Mesenchymal stem cell (in vitro differentiated cells and primary cell): ENCODE measurements at regions not wholly inside any gene's neighbourhood (a gene's known extent, or its start where the extent isn't known, plus 50 kb on each side); places are given as distances from the start of the nearest gene placed in this dataset.

ENCODE experiments used
- DNase-seq: peaks from one replicate; pipeline ENCODE4 v3.0.0-alpha.2; 2013
- H2AFZ ChIP-seq: one replicate; pipeline ENCODE4 v1.6.1; 2013; ENCODE audit warnings: low read depth, mild to moderate bottlenecking, control low read depth, inconsistent platforms, low read length, moderate library complexity
- H2AK5ac ChIP-seq: 2 replicates; pipeline ENCODE4 v1.6.1; 2013; ENCODE audit warnings: low read length, moderate library complexity, mild to moderate bottlenecking, inconsistent platforms; ENCODE audit not compliant: severe bottlenecking
- H2BK120ac ChIP-seq: one replicate; pipeline ENCODE4 v1.6.1; 2013; ENCODE audit warnings: low read depth, mild to moderate bottlenecking, inconsistent platforms, low read length, moderate library complexity
- H2BK12ac ChIP-seq, 2 experiments: one replicate each; pipeline ENCODE4 v1.6.1; 2013; ENCODE audit warnings: inconsistent platforms in 2 of 2, low read length in 2 of 2, mild to moderate bottlenecking in 2 of 2, moderate library complexity in 2 of 2, control low read depth in 1 of 2
- H2BK15ac ChIP-seq: one replicate; pipeline ENCODE4 v1.6.1; 2013; ENCODE audit warnings: mild to moderate bottlenecking, low read depth, inconsistent platforms; ENCODE audit not compliant: poor library complexity, severe bottlenecking
- H2BK5ac ChIP-seq: 2 replicates; pipeline ENCODE4 v1.6.1; 2013; ENCODE audit warnings: low read depth, mild to moderate bottlenecking, low read length, control low read depth, inconsistent platforms; ENCODE audit not compliant: poor library complexity, severe bottlenecking
- H3K14ac ChIP-seq, 2 experiments: one replicate each; pipeline ENCODE4 v1.6.1; 2013; ENCODE audit warnings: inconsistent platforms in 2 of 2, low read length in 2 of 2, control low read depth in 1 of 2, mild to moderate bottlenecking in 1 of 2, moderate library complexity in 1 of 2
- H3K18ac ChIP-seq, 2 experiments: one replicate each; pipeline ENCODE4 v1.6.1; 2013; ENCODE audit warnings: inconsistent platforms in 2 of 2, low read length in 2 of 2, control low read depth in 1 of 2, low read depth in 1 of 2, mild to moderate bottlenecking in 1 of 2
- H3K23ac ChIP-seq, 2 experiments: one replicate each; pipeline ENCODE4 v1.6.1; 2013; ENCODE audit warnings: inconsistent platforms in 2 of 2, low read length in 2 of 2, mild to moderate bottlenecking in 2 of 2, moderate library complexity in 2 of 2, control low read depth in 1 of 2
- H3K27ac ChIP-seq: 2 replicates; pipeline ENCODE4 v1.5.1; 2013; ENCODE audit warnings: mild to moderate bottlenecking, moderate library complexity, low read length, control low read depth, inconsistent platforms; ENCODE audit not compliant: poor library complexity, severe bottlenecking
- H3K27me3 ChIP-seq, 2 experiments: 2 replicates each; pipeline versions ENCODE4 v1.6.1 to v1.7.0; 2013; ENCODE audit warnings: low read length in 2 of 2, mild to moderate bottlenecking in 2 of 2, moderate library complexity in 2 of 2, control low read depth in 1 of 2, inconsistent platforms in 1 of 2; ENCODE audit not compliant: control insufficient read depth in 1 of 2, insufficient read depth in 1 of 2
- H3K36me3 ChIP-seq, 2 experiments: 2 replicates each; pipeline versions ENCODE4 v1.6.1 to v1.7.0; 2013; ENCODE audit warnings: low read length in 2 of 2, control low read depth in 1 of 2, inconsistent platforms in 1 of 2, low read depth in 1 of 2, mild to moderate bottlenecking in 1 of 2; ENCODE audit not compliant: insufficient read depth in 2 of 2, control insufficient read depth in 1 of 2
- H3K4ac ChIP-seq, 2 experiments: one replicate each; pipeline ENCODE4 v1.6.1; 2013; ENCODE audit warnings: inconsistent platforms in 2 of 2, low read length in 2 of 2, mild to moderate bottlenecking in 2 of 2, moderate library complexity in 2 of 2, control low read depth in 1 of 2, low read depth in 1 of 2
- H3K4me1 ChIP-seq: 2 replicates; pipeline ENCODE4 v1.6.1; 2013; ENCODE audit warnings: low read depth, low read length, control low read depth; ENCODE audit not compliant: control insufficient read depth, insufficient read depth
- H3K4me2 ChIP-seq: 2 replicates; pipeline ENCODE4 v1.6.1; 2013; ENCODE audit warnings: low read length, mild to moderate bottlenecking, inconsistent platforms; ENCODE audit not compliant: poor library complexity, severe bottlenecking
- H3K4me3 ChIP-seq, 2 experiments: 2 replicates each; pipeline versions ENCODE4 v1.5.1 to v1.7.0; 2013; ENCODE audit warnings: low read length in 2 of 2, mild to moderate bottlenecking in 2 of 2, control low read depth in 1 of 2, low read depth in 1 of 2; ENCODE audit not compliant: insufficient read depth in 1 of 2
- H3K79me1 ChIP-seq: replicated peaks from 2 replicates; pipeline ENCODE4 v1.6.1; 2013; ENCODE audit warnings: mild to moderate bottlenecking, control low read depth, low read length, inconsistent platforms; ENCODE audit not compliant: poor library complexity, severe bottlenecking
- H3K9ac ChIP-seq: 2 replicates; pipeline ENCODE4 v1.7.0; 2013; ENCODE audit warnings: mild to moderate bottlenecking, low read length, moderate library complexity
- H3K9me3 ChIP-seq: 2 replicates; pipeline ENCODE4 v1.7.0; 2013; ENCODE audit warnings: mild to moderate bottlenecking, low read length; ENCODE audit not compliant: control insufficient read depth
- H4K8ac ChIP-seq: one replicate; pipeline ENCODE4 v1.6.1; 2013; ENCODE audit warnings: inconsistent platforms, mild to moderate bottlenecking, low read length, moderate library complexity
- H4K91ac ChIP-seq: one replicate; pipeline ENCODE4 v1.6.1; 2013; ENCODE audit warnings: mild to moderate bottlenecking, low read length, inconsistent platforms
- WGBS: methylation state at CpG from one replicate; pipeline ENCODE4 v1.1.7; 2013; ENCODE audit warnings: mixed read lengths; 5-methylcytosine and 5-hydroxymethylcytosine counted together

GRCh38 chrX:100484971-100485370, 74.9 kb upstream of the PCDH19 start:
- peaks cover 0 to 50% of the 10 kb centered on the region in 2 experiments for H3K27me3 ChIP-seq
- no peak overlapping the region for H4K8ac ChIP-seq
- H3K27ac ChIP-seq, result no peak overlapping the region
- H2BK12ac ChIP-seq, result no peak overlapping the region
- H2AK5ac ChIP-seq, result no peak overlapping the region
- no peak overlapping the region for H3K23ac ChIP-seq
- H3K4ac ChIP-seq, result no peak overlapping the region
- H3K36me3 ChIP-seq, result no peaks in the 10 kb centered on the region
- no peak overlapping the region for H4K91ac ChIP-seq
- no peak overlapping the region for H2BK120ac ChIP-seq
- H3K9ac ChIP-seq, result no peak overlapping the region
- no peak overlapping the region for H3K4me3 ChIP-seq
- WGBS, result 72% methylated on average over 1 of the region's 1 CpG
- no peak overlapping the region for H2AFZ ChIP-seq
- no peak overlapping the region for H3K18ac ChIP-seq
- H2BK15ac ChIP-seq, result no peak overlapping the region
- H3K4me1 ChIP-seq, result no peaks in the 10 kb centered on the region
- H2BK5ac ChIP-seq, result no peak overlapping the region
- H3K79me1 ChIP-seq, result no peaks in the 10 kb centered on the region
- no peaks in the 10 kb centered on the region for H3K9me3 ChIP-seq
- no peak for DNase-seq
- H3K14ac ChIP-seq, result no peak overlapping the region
- H3K4me2 ChIP-seq, result no peak overlapping the region

- Histone ChIP-seq H2BK120ac (no peak overlapping the region), H3K14ac (no peak overlapping the region), H2BK5ac (no peak overlapping the region), H3K79me1 (no peaks in the 10 kb centered on the region), H3K4me2 (no peak overlapping the region), H3K23ac (no peak overlapping the region), H3K4me1 (no peaks in the 10 kb centered on the region), H3K18ac (no peak overlapping the region), H3K27me3 (peaks cover 0 to 26% of the 10 kb centered on the region in 2 experiments), H3K9ac (no peak overlapping the region), H3K36me3 (no peaks in the 10 kb centered on the region), H2BK12ac (no peak overlapping the region), H2AK5ac (no peak overlapping the region), H3K27ac (no peak overlapping the region), H2AFZ (no peak overlapping the region), H3K4ac (no peak overlapping the region), H4K91ac (no peak overlapping the region), H4K8ac (no peak overlapping the region), H3K4me3 (no peak overlapping the region), H3K9me3 (no peaks in the 10 kb centered on the region), H2BK15ac (no peak overlapping the region)
- WGBS, result no CpG with 5 or more reads among the region's 1 CpG
- DNase-seq, result no peak
These were observed 69.3 kb upstream of the PCDH19 start for GRCh38 chrX:100479329-100479728.

- Histone ChIP-seq H3K4me2 (no peak overlapping the region), H3K36me3 (no peaks in the 10 kb centered on the region), H4K91ac (no peak overlapping the region), H3K4ac (no peak overlapping the region), H2AFZ (no peak overlapping the region), H2BK5ac (no peak overlapping the region), H3K9ac (no peak overlapping the region), H3K27ac (no peak overlapping the region), H2AK5ac (no peak overlapping the region), H2BK120ac (no peak overlapping the region), H3K4me1 (no peaks in the 10 kb centered on the region), H3K4me3 (peak overlapping the region in 1 of 2 experiments; percentile 32), H3K18ac (no peak overlapping the region), H3K9me3 (no peaks in the 10 kb centered on the region), H3K23ac (no peak overlapping the region), H3K27me3 (peaks cover 0 to 24% of the 10 kb centered on the region in 2 experiments), H2BK12ac (no peak overlapping the region), H2BK15ac (no peak overlapping the region), H3K79me1 (no peaks in the 10 kb centered on the region), H4K8ac (no peak overlapping the region), H3K14ac (no peak overlapping the region)
- DNase-seq, result no peak
- 14% methylated on average over 1 of the region's 1 CpG for WGBS
These were observed 68.7 kb upstream of the PCDH19 start for GRCh38 chrX:100478714-100479306.

- H3K4me1 ChIP-seq, result no peaks in the 10 kb centered on the region
- H3K23ac ChIP-seq, result no peak overlapping the region
- H2BK120ac ChIP-seq, result no peak overlapping the region
- H3K18ac ChIP-seq, result no peak overlapping the region
- H3K27ac ChIP-seq, result no peak overlapping the region
- no peak overlapping the region for H2BK15ac ChIP-seq
- no peak overlapping the region for H3K4me2 ChIP-seq
- H2BK5ac ChIP-seq, result no peak overlapping the region
- DNase-seq, result no peak
- no peaks in the 10 kb centered on the region for H3K79me1 ChIP-seq
- H4K91ac ChIP-seq, result no peak overlapping the region
- 48% methylated on average over 2 of the region's 4 CpGs for WGBS
- no peak overlapping the region for H3K4ac ChIP-seq
- no peak overlapping the region for H3K9ac ChIP-seq
- H2AK5ac ChIP-seq, result no peak overlapping the region
- no peak overlapping the region for H2AFZ ChIP-seq
- H4K8ac ChIP-seq, result no peak overlapping the region
- no peaks in the 10 kb centered on the region for H3K36me3 ChIP-seq
- peaks cover 0 to 24% of the 10 kb centered on the region in 2 experiments for H3K27me3 ChIP-seq
- no peak overlapping the region for H3K14ac ChIP-seq
- H3K9me3 ChIP-seq, result no peaks in the 10 kb centered on the region
- peak overlapping the region in 1 of 2 experiments; percentile 32 for H3K4me3 ChIP-seq
- H2BK12ac ChIP-seq, result no peak overlapping the region
These were observed 67.9 kb upstream of the PCDH19 start for GRCh38 chrX:100477958-100478357.
